Right lung (tissue), 2 donors: ENCODE measurements at regions not wholly inside any gene's neighbourhood (a gene's known extent, or its start where the extent isn't known, plus 50 kb on each side); places are given as distances from the start of the nearest gene placed in this dataset.

Experiments used
- DNase-seq, 2 donors: peaks; one replicate each; pipeline ENCODE4 v3.0.0-alpha.2; 2013

- DNase-seq = no peak
These were observed 105.4 kb upstream of the ATP10B start for GRCh38 chr5:160957312-160957861.

- DNase-seq = no peak
These were observed 104.0 kb upstream of the ATP10B start for GRCh38 chr5:160956051-160956450.

GRCh38 chr5:160950311-160950710 lies 98.3 kb upstream of the ATP10B start:
- no peak for DNase-seq

GRCh38 chr5:160940725-160941124 lies 88.7 kb upstream of the ATP10B start:
- DNase-seq = no peak

DNA sequence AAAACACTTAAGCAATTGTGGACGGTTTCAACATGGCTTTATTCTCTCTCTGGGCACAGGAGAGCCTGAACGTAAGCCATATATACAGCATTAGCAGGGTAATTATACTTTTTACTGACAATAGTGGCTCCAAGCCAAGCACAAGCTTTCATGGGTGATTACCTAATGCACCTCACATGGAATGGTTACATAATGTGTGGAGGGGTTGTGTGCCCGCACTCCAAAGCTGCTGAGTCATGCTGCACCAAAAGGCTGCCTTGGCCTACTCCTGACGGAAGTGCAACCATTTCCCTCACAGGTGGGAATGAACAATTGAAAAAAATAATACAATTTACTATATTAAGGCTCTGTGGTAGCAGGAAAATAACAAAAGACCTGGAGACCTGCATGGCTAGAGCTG lies 86.5 kb upstream of the ATP10B start:
- DNase-seq = no peak

GRCh38 chr5:160937570-160937969 lies 85.6 kb upstream of the ATP10B start:
- DNase-seq = no peak

- DNase-seq = no peak
These were observed 83.8 kb upstream of the ATP10B start for GRCh38 chr5:160935776-160936175.

DNA sequence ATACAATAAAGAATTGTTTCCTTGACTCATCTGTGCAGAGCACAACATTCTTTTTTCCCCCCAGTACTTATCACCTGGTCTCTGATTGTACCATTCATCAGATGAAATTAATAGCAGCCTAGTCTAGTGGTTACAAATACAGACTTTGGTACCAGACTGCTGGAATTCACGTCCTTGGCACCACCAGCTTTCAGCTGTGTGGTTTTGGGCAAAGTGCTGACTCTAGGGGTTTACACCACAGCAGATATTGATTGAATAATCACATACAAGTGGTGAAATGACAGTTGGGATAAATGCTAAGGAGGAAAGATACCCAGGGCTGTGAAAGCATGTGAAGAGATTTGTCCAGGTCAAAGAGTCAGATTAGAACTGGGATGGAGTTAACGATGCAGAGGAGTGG lies 79.3 kb upstream of the ATP10B start:
- DNase-seq = no peak

DNA sequence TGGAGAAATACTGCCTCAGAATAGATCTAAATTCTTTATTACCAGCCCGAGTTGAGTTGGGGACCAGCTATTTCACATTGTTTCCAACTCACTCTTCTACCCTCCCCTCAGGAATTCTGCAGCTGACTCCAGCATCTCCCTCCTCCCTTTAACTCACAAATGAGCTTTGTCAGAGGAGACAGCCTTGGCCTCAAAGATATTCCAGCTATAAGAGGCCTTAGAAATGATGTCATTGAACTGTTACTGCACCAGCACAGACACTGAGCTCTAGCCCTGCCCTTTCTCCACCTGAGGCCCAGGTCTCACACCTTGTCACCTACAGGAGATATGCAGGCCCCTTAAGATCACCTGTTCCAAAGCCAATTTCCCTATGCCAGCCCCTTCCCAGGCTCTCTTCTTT lies 78.4 kb upstream of the ATP10B start:
- peak in 1 of 2 donors; percentile 58 for DNase-seq

- no peak for DNase-seq
These were observed 77.9 kb upstream of the ATP10B start for GRCh38 chr5:160929906-160930305.

GRCh38 chr5:160929360-160929759 lies 77.3 kb upstream of the ATP10B start:
- no peak for DNase-seq

GRCh38 chr5:160926428-160926827 lies 74.4 kb upstream of the ATP10B start:
- peak; percentile 54 to 60 for DNase-seq

GRCh38 chr5:160925281-160925680 lies 73.3 kb upstream of the ATP10B start:
- DNase-seq = no peak

DNA sequence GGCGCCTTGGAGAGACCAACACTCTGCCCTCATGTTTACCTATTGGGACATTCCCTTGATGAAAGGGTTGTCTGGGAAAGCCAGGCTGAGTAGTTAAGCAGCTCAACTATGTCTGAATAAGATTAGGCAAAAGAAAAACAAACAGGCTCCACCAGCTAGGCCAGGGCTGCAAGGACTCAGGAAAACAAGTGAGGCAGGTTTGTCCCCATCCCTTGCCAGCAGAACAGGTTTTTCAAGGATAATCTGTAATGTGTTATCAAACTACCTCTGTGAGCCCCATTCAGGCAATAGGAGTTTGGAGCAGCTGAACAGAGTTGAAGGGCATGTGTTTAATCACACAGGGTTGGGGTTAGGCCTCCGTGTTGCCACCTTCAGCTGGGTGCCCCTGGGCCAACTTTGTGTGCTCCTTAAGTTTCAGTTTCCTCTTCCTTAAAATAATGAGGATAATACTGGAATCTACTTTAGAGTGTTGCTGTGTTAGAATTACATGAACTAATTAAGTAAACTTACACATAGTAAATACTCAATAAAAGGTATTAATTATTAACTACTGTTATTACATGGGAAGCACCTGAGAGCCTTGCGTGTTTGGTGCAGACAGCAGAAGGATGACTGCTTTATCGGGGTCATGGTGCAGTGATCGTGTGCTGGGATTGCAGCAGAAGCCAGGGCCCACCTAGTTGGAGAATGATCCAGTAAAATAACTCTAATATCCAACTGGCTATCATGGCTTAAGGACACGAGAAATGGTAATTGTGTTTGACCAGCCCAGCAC lies 72.1 kb upstream of the ATP10B start:
- peak; percentile 67 to 71 for DNase-seq

DNA sequence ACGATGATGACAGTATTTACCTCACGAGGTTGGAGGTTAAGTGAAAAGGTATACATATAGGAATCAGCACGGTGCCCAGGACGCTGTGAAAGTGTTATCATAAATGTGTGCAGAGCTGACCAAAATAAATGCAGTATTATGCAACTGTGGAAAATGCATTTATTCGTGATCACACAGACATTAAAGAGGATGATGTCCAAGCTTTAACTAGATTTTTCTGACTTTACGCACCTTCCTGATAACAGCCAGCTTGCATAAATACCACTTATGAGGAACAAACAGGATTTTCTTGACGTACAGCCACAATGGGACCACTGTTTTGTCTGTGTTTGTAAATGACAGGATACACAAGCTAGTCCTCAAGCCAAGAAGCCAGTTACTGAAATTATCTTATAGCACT lies 71.4 kb upstream of the ATP10B start:
- no peak for DNase-seq

DNA sequence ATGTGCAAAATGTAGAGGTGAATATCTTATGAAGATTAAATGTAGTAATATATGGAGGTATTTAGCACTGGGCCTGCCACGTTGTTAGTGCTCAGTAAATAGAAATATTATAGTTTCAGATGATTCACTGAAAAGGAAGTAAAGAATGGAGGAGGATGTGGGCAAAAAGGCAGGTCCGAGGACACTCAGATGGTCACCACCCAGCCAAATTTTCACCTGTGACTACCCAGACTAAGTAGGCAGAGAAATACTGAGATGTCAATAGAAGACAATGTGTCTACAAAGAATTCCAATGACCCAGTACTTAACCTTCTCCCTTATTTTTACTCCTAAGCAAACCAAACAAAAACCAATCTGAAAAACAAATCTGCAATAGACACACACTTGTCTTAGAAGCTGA lies 70.3 kb upstream of the ATP10B start:
- no peak for DNase-seq

DNA sequence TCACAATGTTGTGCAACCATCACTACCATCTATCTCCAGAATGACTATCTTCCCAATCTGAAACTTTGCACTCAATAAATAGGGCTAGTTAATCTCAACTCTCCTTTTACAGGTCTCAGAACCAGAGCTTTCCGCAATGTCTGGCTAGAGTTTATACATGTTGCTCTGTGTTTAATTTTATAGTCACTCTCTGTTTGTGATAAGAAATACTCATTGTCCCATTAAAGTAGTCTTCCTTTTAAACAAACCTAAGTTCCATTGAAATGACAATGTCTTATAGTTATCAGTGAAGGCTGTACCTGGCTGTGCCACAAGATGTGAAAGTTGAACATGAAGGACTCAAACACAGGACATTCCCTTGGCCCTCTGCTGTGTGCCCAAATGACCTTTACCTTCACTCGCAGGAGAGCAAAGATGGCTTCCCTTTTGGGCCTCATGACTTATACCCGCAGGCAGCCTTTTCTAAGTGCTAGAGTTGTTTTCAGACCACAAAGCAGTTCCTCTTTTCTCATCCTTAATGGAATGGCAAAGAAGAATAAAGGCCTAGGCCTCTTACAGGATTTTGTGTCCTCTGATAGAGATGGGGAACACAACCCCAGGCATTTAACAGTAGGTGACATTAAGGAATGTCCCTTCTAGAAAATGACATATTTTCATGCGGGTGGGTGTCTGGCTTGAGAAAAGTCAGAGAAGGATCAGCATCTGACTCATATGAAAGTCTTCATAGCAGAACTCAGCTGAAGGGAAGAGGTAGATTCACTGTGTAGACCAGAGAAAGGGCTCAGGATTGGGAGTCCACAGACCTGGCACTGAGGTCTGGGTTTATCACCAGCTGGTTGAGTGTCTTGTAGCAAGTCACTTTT lies 69.6 kb upstream of the ATP10B start:
- DNase-seq = no peak

GRCh38 chr5:160919626-160920025 lies 67.6 kb upstream of the ATP10B start:
- peak; percentile 56 to 73 for DNase-seq

GRCh38 chr5:160918386-160918785 lies 66.4 kb upstream of the ATP10B start:
- no peak for DNase-seq

- DNase-seq = no peak
These were observed 54.1 kb upstream of the ATP10B start for GRCh38 chr5:160906090-160906489.

DNA sequence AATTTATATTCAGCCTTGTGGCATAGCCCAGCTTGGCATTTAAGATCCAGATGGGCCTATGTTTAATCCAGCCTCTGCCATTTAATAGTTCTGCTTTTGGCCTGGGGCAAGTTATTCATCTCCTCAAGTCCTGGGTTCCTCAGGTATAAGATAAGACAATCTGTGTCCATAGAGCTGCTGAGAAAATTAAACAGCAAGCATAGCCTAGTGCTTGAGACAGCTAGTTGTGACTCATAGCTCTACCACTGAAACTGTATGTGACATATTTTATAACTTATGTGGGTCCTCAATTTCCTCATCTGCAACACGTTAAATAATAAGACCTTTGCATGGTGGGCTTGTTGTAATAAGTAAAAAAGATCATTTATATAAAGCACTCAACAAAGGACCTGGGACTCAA lies 53.3 kb upstream of the ATP10B start:
- DNase-seq = no peak

GRCh38 chr5:160904591-160904990 lies 52.6 kb upstream of the ATP10B start:
- DNase-seq = no peak

DNA sequence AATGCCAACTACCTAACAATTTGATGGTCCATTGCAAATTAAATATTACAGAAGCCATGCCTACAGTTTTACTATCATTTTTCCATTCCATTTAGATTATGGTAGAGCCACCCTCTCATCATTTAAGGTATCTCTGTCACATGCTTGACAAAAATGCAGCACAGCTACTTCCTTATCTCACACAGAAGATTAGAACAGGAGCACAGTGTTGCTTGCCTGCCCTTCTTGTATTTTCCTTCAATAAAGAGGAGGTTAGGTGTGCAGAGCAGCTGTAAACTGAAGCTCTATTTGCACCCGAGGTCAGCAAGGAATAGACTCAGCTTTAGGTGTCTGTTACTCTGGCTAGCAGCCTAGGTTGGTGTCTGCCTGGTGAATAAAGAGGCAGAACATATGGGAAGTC lies 51.5 kb upstream of the ATP10B start:
- no peak for DNase-seq
